Astrocyte of the spinal cord (primary cell): ENCODE measurements at regions not wholly inside any gene's neighbourhood (a gene's known extent, or its start where the extent isn't known, plus 50 kb on each side); places are given as distances from the start of the nearest gene placed in this dataset.

Experiments
- DNase-seq: peaks from one replicate; pipeline ENCODE4 v3.0.0; 2011; ENCODE audit warnings: low read depth, low spot score
- H3K4me3 ChIP-seq: 2 replicates; pipeline ENCODE4 v1.5.1; 2011; ENCODE audit warnings: low read depth, mild to moderate bottlenecking, low read length, moderate library complexity
- CTCF ChIP-seq: IDR thresholded peaks from 2 replicates; pipeline ENCODE4 v1.5.1; 2012; ENCODE audit warnings: low read depth, mild to moderate bottlenecking, low read length, inconsistent platforms
- in situ Hi-C: cut with HindIII; loops from 2 replicates; pipeline ENCODE4 v1.10.0; 2017; ENCODE audit warnings: low sequenced_read_pairs

- no peak overlapping the region for H3K4me3 ChIP-seq
- in situ Hi-C loops: no loop called here
- no peak for DNase-seq
- TF ChIP-seq CTCF: no peak
Measured at GRCh38 chr2:239587311-239587731, 186.5 kb upstream of the HDAC4 start.

DNA sequence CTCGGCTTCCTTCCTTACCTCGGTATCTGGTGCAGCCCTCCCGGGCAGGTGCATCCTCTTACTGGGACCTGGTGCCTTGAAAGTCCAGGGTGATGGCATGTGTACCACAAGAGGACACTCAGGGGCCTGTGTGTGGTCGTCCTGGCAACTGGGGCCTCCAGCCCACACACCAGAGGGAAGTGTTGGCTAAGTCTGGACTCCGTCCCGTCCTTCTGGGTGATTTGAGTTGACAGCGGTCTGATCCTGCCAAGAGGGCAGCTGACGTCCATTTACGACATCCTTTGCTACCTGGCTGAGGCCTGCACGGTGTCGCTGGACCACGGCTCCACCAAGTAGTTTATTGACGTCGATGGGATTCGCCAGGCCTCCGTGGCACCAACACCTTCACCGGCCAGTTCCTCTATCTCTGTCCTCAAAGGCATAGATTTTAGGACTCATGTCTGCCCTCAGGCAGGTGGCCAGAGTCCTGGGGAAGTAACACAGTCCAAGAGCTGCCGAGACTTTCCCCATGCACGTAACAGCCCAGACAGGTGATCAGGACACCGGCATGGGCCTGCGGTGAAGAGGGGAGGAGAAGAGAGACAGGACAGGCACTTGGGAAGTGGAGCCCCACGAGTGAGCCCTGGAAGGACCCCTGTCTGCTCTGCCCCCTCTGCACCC, 186.0 kb upstream of the HDAC4 start:
- in situ Hi-C loops: no loop called here
- DNase-seq: no peak
- TF ChIP-seq CTCF: no peak
- H3K4me3 ChIP-seq: no peak overlapping the region

DNA sequence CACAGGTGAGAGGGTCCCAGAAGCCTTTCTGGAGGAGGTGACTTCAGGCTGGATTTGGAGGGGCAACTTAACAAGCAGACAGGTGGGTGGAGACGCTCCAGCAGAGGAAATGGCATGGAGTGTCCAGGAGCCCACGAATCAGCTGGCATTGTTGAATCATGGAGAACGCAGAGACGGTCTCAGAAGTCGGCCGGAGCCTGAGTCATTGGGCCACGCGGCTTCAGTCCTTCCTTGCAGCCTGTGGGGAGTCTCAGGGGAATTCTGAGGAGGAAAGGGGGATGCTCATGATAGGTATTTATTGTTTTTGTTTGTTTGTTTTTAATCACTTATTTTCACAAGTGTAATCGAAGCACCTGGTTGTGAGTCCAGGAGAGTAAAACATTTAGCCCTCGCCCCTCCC, 184.6 kb upstream of the HDAC4 start:
- in situ Hi-C loops: no loop called here
- no peak overlapping the region for H3K4me3 ChIP-seq
- no peak for TF ChIP-seq CTCF
- DNase-seq: no peak

DNA sequence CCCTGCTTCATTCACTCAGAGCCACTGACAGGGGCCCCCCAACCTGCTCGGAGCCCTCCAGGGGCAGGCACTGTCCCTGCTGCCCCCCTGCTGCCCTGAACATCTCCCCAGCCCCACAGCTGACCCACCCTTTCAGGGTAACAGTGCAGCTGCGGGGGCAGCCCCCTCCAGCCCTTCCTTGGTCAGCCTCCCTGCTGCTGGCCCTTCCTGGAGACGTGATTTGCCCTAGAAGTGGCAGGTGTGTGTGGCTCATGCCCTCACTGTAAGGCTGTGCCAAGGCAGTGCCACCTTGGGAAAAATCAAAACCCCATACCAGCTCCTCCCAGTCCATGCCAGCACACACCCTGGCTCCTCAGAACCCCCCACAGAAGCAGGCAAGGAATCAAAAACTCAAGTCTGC, 184.2 kb upstream of the HDAC4 start:
- no peak for TF ChIP-seq CTCF
- in situ Hi-C loops: no loop called here
- H3K4me3 ChIP-seq: no peak overlapping the region
- no peak for DNase-seq

- TF ChIP-seq CTCF: no peak
- DNase-seq: no peak
- no peak overlapping the region for H3K4me3 ChIP-seq
- in situ Hi-C loops: no loop called here
Measured at GRCh38 chr2:239583879-239584859, 183.3 kb upstream of the HDAC4 start.

DNA sequence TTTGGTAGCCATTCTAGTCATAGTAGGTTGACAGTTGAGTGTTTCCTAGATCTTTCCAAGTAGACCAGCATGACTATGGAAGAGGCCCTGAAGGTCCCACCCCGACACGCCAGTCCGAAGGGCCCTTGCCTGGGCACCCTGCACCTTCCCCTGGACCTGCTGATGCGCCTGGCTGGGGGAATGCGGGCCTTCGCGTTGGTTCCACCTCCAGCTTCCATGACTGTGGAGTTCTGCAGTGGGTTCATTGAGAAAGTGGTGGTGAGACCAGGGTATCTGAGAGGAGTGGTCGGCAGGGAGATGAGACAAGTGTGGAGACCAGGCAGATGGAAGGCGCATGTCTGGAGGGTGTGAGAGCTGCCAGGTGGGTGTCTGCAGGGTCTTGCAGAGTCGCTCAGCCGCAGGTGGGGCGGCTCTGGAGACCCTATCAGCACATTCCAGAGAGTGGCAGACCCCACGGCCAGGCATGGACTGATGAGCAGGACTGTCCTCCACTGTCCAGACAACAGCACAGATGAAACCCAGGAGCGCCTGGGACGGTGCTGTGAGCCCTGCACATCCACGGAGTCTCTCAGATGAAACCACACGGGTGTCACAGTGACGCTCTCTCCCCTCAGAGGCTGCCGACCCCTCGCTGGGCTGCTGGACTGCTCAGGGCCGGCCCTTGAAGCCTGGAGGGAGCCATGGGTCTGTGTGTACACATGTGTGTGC, 182.5 kb upstream of the HDAC4 start:
- TF ChIP-seq CTCF: no peak
- no peak for DNase-seq
- in situ Hi-C loops: no loop called here
- H3K4me3 ChIP-seq: no peak overlapping the region
